SU-DHL-6 (cell line): ENCODE measurements at regions not wholly inside any gene's neighbourhood (a gene's known extent, or its start where the extent isn't known, plus 50 kb on each side); places are given as distances from the start of the nearest gene placed in this dataset.

ENCODE experiments used
- EZH2phosphoT487 ChIP-seq: fragments of 200-600 bp; sonication (generic), shearing (Covaris generic); conservative IDR thresholded peaks from 2 replicates; pipeline ENCODE4 v1.6.1; 2018; ENCODE audit warnings: mild to moderate bottlenecking, antibody characterized with exemption, low read length, moderate library complexity, mixed read lengths
- TF ChIP-seq, protein P1 (sequence below): fragments of 200-600 bp; sonication (generic); IDR thresholded peaks from one replicate; pipeline ENCODE4 v1.5.1; 2017; ENCODE audit warnings: antibody characterized with exemption, mild to moderate bottlenecking, low read length, moderate library complexity; ENCODE audit not compliant: insufficient read depth, poor library complexity, severe bottlenecking

DNA sequence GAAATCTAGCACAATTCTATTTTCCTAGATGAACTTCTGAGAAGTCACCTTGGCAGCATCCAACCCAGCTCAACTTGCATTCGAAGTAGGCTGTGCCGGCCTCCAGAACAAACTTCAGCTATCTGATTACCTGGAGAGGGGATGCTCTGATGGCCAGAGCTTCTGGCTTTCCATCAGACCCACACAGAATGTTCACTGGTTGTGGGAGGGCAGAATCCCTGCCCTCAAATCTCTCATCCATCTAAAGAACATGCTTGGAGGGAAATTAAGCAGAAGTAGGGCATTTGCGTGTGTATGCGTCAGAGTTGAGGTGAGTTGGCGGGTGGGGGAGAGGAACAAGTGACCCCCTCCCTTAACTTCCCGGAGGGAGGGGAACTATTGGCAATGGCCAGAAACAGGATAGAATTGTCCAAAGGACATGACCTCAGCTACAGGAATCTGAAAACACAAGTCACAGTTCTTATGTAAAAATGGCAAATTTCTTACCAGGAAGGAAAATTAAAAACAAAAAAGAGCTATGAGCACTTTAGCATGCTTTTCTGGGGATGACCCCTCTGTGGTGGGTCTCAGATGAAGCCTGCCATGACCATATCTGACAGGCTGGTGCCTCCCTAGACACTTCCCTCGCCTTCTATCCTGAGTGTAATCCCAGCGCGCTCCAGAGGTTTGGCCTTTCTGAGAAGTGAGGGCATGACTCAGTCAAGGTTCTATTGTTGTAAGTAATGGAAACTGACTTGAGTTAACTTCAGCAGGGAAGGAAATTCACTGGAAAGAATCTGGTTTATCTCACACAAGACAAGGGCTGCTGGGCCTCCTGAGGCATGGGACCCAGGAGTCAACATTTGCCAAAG is 278.8 kb downstream of the RPS24 start:
- TF ChIP-seq, protein P1, sequence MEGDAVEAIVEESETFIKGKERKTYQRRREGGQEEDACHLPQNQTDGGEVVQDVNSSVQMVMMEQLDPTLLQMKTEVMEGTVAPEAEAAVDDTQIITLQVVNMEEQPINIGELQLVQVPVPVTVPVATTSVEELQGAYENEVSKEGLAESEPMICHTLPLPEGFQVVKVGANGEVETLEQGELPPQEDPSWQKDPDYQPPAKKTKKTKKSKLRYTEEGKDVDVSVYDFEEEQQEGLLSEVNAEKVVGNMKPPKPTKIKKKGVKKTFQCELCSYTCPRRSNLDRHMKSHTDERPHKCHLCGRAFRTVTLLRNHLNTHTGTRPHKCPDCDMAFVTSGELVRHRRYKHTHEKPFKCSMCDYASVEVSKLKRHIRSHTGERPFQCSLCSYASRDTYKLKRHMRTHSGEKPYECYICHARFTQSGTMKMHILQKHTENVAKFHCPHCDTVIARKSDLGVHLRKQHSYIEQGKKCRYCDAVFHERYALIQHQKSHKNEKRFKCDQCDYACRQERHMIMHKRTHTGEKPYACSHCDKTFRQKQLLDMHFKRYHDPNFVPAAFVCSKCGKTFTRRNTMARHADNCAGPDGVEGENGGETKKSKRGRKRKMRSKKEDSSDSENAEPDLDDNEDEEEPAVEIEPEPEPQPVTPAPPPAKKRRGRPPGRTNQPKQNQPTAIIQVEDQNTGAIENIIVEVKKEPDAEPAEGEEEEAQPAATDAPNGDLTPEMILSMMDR, result no peak
- no peak for TF ChIP-seq EZH2phosphoT487
